Sigmoid colon (tissue), 6 donors: ENCODE measurements at regions not wholly inside any gene's neighbourhood (a gene's known extent, or its start where the extent isn't known, plus 50 kb on each side); places are given as distances from the start of the nearest gene placed in this dataset.

ENCODE experiments used
- DNase-seq: peaks from one replicate; pipeline ENCODE4 v3.0.0-alpha.2; 2019
- H3K27ac ChIP-seq, 4 donors: fragments of 200-600 bp; sonication (generic); one replicate each; pipeline ENCODE4 v1.5.1; 2016 to 2019; ENCODE audit warnings: mild to moderate bottlenecking in 1 of 4
- H3K27me3 ChIP-seq, 3 donors: fragments of 200-600 bp; sonication (generic); one replicate each; pipeline ENCODE4 v1.5.1; 2019; ENCODE audit warnings: mild to moderate bottlenecking in 1 of 3
- H3K36me3 ChIP-seq, 4 donors: fragments of 200-600 bp; sonication (generic); one replicate each; pipeline ENCODE4 v1.5.1; 2016 to 2019
- H3K4me1 ChIP-seq, 4 donors: fragments of 200-600 bp; sonication (generic); one replicate each; pipeline ENCODE4 v1.5.1; 2017 to 2019
- H3K4me3 ChIP-seq, 4 donors: fragments of 200-600 bp; sonication (generic); one replicate each; pipeline ENCODE4 v1.5.1; 2017 to 2019; ENCODE audit warnings: mild to moderate bottlenecking in 2 of 4, moderate library complexity in 1 of 4
- H3K9me3 ChIP-seq, 4 donors: fragments of 200-600 bp in 3 of 4; sonication (generic) in 3 of 4; one replicate each; pipeline versions ENCODE4 v1.5.1 to v1.6.1; 2013 to 2019
- EP300 ChIP-seq, 4 donors: sonication (generic); formaldehyde crosslinking; IDR thresholded peaks; one replicate each; pipeline ENCODE4 v1.6.1; 2017; ENCODE audit warnings: antibody characterized with exemption in 4 of 4
- POLR2A ChIP-seq, 2 donors: fragments of 450-650 bp; IDR thresholded peaks; one replicate each; pipeline ENCODE4 v1.6.1; 2016; ENCODE audit warnings: antibody characterized with exemption in 2 of 2, mild to moderate bottlenecking in 2 of 2, moderate library complexity in 2 of 2
- POLR2AphosphoS5 ChIP-seq, 4 donors: sonication (generic); formaldehyde crosslinking; IDR thresholded peaks; one replicate each; pipeline ENCODE4 v1.6.1; 2017; ENCODE audit warnings: antibody characterized with exemption in 4 of 4
- whole genome bisulfite sequencing, 2 donors: extraction: QIAGEN DNeasy Blood & Tissue Kit; methylation state at CpG; one replicate each; pipeline ENCODE4 v1.1.7; 2013; 5-methylcytosine and 5-hydroxymethylcytosine counted together
- intact Hi-C: fragments of 100-400 bp; cut with DNase I; formaldehyde crosslinking; loops from one replicate; pipeline ENCODE4 v1.15.1; 2023
- TF ChIP-seq, protein P1 (sequence below), 4 experiments: fragments of 450-650 bp in 3 of 4; fragments of 200-600 bp in 1 of 4; IDR thresholded peaks; one replicate each; pipeline ENCODE4 v1.5.1; 2016 to 2019; ENCODE audit warnings: antibody characterized with exemption in 4 of 4, mild to moderate bottlenecking in 3 of 4, moderate library complexity in 2 of 4
- donor health status: healthy with polysubstance abuse.
- donor health status: healthy.

- DNase-seq, result no peak
- Histone ChIP-seq H3K9me3 (no peaks in the 10 kb centered on the region), H3K27ac (no peak overlapping the region), H3K27me3 (no peaks in the 10 kb centered on the region), H3K4me3 (no peak overlapping the region), H3K4me1 (no peaks in the 10 kb centered on the region), H3K36me3 (no peaks in the 10 kb centered on the region)
- TF ChIP-seq POLR2A (IDR thresholded peaks at IDR 0.05), result no peak
- TF ChIP-seq EP300 (IDR thresholded peaks at IDR 0.05), result no peak
- TF ChIP-seq POLR2AphosphoS5 (IDR thresholded peaks at IDR 0.05), result no peak
- TF ChIP-seq, protein P1, sequence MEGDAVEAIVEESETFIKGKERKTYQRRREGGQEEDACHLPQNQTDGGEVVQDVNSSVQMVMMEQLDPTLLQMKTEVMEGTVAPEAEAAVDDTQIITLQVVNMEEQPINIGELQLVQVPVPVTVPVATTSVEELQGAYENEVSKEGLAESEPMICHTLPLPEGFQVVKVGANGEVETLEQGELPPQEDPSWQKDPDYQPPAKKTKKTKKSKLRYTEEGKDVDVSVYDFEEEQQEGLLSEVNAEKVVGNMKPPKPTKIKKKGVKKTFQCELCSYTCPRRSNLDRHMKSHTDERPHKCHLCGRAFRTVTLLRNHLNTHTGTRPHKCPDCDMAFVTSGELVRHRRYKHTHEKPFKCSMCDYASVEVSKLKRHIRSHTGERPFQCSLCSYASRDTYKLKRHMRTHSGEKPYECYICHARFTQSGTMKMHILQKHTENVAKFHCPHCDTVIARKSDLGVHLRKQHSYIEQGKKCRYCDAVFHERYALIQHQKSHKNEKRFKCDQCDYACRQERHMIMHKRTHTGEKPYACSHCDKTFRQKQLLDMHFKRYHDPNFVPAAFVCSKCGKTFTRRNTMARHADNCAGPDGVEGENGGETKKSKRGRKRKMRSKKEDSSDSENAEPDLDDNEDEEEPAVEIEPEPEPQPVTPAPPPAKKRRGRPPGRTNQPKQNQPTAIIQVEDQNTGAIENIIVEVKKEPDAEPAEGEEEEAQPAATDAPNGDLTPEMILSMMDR (IDR thresholded peaks at IDR 0.05), result no peak
- intact Hi-C loops, result no loop called here
- WGBS, 2 donors, result 90% methylated on average over 2 of the region's 2 CpGs
Observed at GRCh38 chr15:87508086-87508485, 748.5 kb downstream of the NTRK3 start.

GRCh38 chr15:87502173-87502572, 754.4 kb downstream of the NTRK3 start:
- WGBS, 2 donors, result 83 to 91% methylated on average over 2 of the region's 2 CpGs
- Histone ChIP-seq H3K27me3 (no peaks in the 10 kb centered on the region), H3K9me3 (no peaks in the 10 kb centered on the region), H3K27ac (no peak overlapping the region), H3K36me3 (no peaks in the 10 kb centered on the region), H3K4me1 (no peaks in the 10 kb centered on the region), H3K4me3 (no peak overlapping the region)
- no peak for TF ChIP-seq EP300 (IDR thresholded peaks at IDR 0.05)
- TF ChIP-seq POLR2AphosphoS5 (IDR thresholded peaks at IDR 0.05), result no peak
- TF ChIP-seq, protein P1 (IDR thresholded peaks at IDR 0.05), result no peak
- TF ChIP-seq POLR2A (IDR thresholded peaks at IDR 0.05), result no peak
- intact Hi-C loops, result no loop called here
- no peak for DNase-seq

- H3K36me3 ChIP-seq, result no peaks in the 10 kb centered on the region
- DNase-seq, result no peak
- TF ChIP-seq, protein P1 (IDR thresholded peaks at IDR 0.05), result no peak
- TF ChIP-seq POLR2AphosphoS5 (IDR thresholded peaks at IDR 0.05) (no peak), POLR2A (IDR thresholded peaks at IDR 0.05) (no peak), EP300 (IDR thresholded peaks at IDR 0.05) (no peak)
- 62 to 74% methylated on average over 7 of the region's 7 CpGs for WGBS, 2 donors
- intact Hi-C loops, result no loop called here
- H3K4me1 ChIP-seq, result peaks cover 0 to 4% (median 0%) of the 10 kb centered on the region in 4 donors
- H3K4me3 ChIP-seq, result no peak overlapping the region
- no peak overlapping the region for H3K27ac ChIP-seq
- no peaks in the 10 kb centered on the region for H3K9me3 ChIP-seq
- no peaks in the 10 kb centered on the region for H3K27me3 ChIP-seq
Observed at GRCh38 chr15:87500240-87500639, 756.3 kb downstream of the NTRK3 start.

GRCh38 chr15:87498560-87498959, 758.0 kb downstream of the NTRK3 start:
- Histone ChIP-seq H3K9me3 (no peaks in the 10 kb centered on the region), H3K27ac (no peak overlapping the region), H3K4me1 (peaks cover 0 to 4% (median 0%) of the 10 kb centered on the region in 4 donors), H3K36me3 (no peaks in the 10 kb centered on the region), H3K4me3 (no peak overlapping the region), H3K27me3 (no peaks in the 10 kb centered on the region)
- DNase-seq, result no peak
- TF ChIP-seq POLR2AphosphoS5 (IDR thresholded peaks at IDR 0.05), result no peak
- TF ChIP-seq POLR2A (IDR thresholded peaks at IDR 0.05), result no peak
- TF ChIP-seq, protein P1 (IDR thresholded peaks at IDR 0.05), result no peak
- TF ChIP-seq EP300 (IDR thresholded peaks at IDR 0.05), result no peak
- intact Hi-C loops, result no loop called here
- WGBS, 2 donors, result 75 to 81% methylated on average over 5 of the region's 5 CpGs

- DNase-seq, result no peak
- no peak overlapping the region for H3K27ac ChIP-seq
- no peak for TF ChIP-seq POLR2A (IDR thresholded peaks at IDR 0.05)
- no peak for TF ChIP-seq POLR2AphosphoS5 (IDR thresholded peaks at IDR 0.05)
- no peak for TF ChIP-seq EP300 (IDR thresholded peaks at IDR 0.05)
- TF ChIP-seq, protein P1 (IDR thresholded peaks at IDR 0.05), result no peak
- intact Hi-C loops, result no loop called here
- H3K4me1 ChIP-seq, result peaks cover 0 to 4% (median 0%) of the 10 kb centered on the region in 4 donors
- 41 to 48% methylated on average over 2 of the region's 2 CpGs for WGBS, 2 donors
- no peaks in the 10 kb centered on the region for H3K36me3 ChIP-seq
- H3K9me3 ChIP-seq, result no peaks in the 10 kb centered on the region
- H3K4me3 ChIP-seq, result no peak overlapping the region
- H3K27me3 ChIP-seq, result no peaks in the 10 kb centered on the region
Observed at GRCh38 chr15:87496795-87497194, 759.7 kb downstream of the NTRK3 start.
